ENCODE measurements at regions not wholly inside any gene's neighbourhood (a gene's known extent, or its start where the extent isn't known, plus 50 kb on each side); places are given as distances from the start of the nearest gene placed in this dataset.

- TF ChIP-seq POLR2A (IDR thresholded peaks at IDR 0.05; ENCODE audit: low read depth, low read length) (no peak), TAF1 (IDR thresholded peaks at IDR 0.05; ENCODE audit: low read depth, low read length) (no peak), POLR2AphosphoS5 (IDR thresholded peaks at IDR 0.05; ENCODE audit: low read depth, low read length) (no peak), POU2F2 (IDR thresholded peaks at IDR 0.05; ENCODE audit: low read depth, low read length) (no peak), SPI1 (IDR thresholded peaks at IDR 0.05; ENCODE audit: low read depth, low read length) (no peak), PAX5 (IDR thresholded peaks at IDR 0.05; ENCODE audit: insufficient read depth, low read length, severe bottlenecking) (no peak)
Measured at GRCh38 chr13:76461484-76461883, 424.7 kb downstream of the KCTD12 start.
